GM18909 (cell line): ENCODE measurements at regions not wholly inside any gene's neighbourhood (a gene's known extent, or its start where the extent isn't known, plus 50 kb on each side); places are given as distances from the start of the nearest gene placed in this dataset.

ENCODE experiments used
- ATAC-seq: cut with Tn5 transposase; IDR thresholded peaks from one replicate; pipeline ENCODE4 v1.9.1; 2021; ENCODE audit warnings: mild to moderate bottlenecking; ENCODE audit not compliant: unreplicated experiment, poor library complexity

GRCh38 chr1:68338081-68338480, 105.8 kb upstream of the WLS start:
- ATAC-seq = no peak

- no peak for ATAC-seq
Observed at GRCh38 chr1:68332041-68332440, 99.7 kb upstream of the WLS start.

GRCh38 chr1:68331117-68331865, 99.0 kb upstream of the WLS start:
- no peak for ATAC-seq

GRCh38 chr1:68330391-68330790, 98.1 kb upstream of the WLS start:
- ATAC-seq = no peak

GRCh38 chr1:68329096-68329835, 96.9 kb upstream of the WLS start:
- ATAC-seq = no peak

GRCh38 chr1:68328490-68328889, 96.2 kb upstream of the WLS start:
- ATAC-seq = no peak

GRCh38 chr1:68327414-68327813, 95.1 kb upstream of the WLS start:
- ATAC-seq = no peak

- no peak for ATAC-seq
Observed at GRCh38 chr1:68326481-68326880, 94.2 kb upstream of the WLS start.

GRCh38 chr1:68324316-68324715, 92.0 kb upstream of the WLS start:
- no peak for ATAC-seq

- ATAC-seq = no peak
Observed at GRCh38 chr1:68322837-68323687, 90.7 kb upstream of the WLS start.

- ATAC-seq = no peak
Observed at GRCh38 chr1:68322096-68322495, 89.8 kb upstream of the WLS start.

- no peak for ATAC-seq
Observed at GRCh38 chr1:68321084-68321685, 88.9 kb upstream of the WLS start.

- no peak for ATAC-seq
Observed at GRCh38 chr1:68320349-68320748, 88.0 kb upstream of the WLS start.

GRCh38 chr1:68319907-68320306, 87.6 kb upstream of the WLS start:
- no peak for ATAC-seq

GRCh38 chr1:68317543-68317942, 85.2 kb upstream of the WLS start:
- no peak for ATAC-seq

GRCh38 chr1:68314151-68314780, 81.9 kb upstream of the WLS start:
- ATAC-seq = no peak

- ATAC-seq = no peak
Observed at GRCh38 chr1:68313735-68314134, 81.4 kb upstream of the WLS start.

- ATAC-seq = no peak
Observed at GRCh38 chr1:68308034-68308433, 75.7 kb upstream of the WLS start.

- no peak for ATAC-seq
Observed at GRCh38 chr1:68307378-68307787, 75.1 kb upstream of the WLS start.

GRCh38 chr1:68301471-68302001, 69.2 kb upstream of the WLS start:
- ATAC-seq = no peak
